ENCODE measurements at regions not wholly inside any gene's neighbourhood (a gene's known extent, or its start where the extent isn't known, plus 50 kb on each side); places are given as distances from the start of the nearest gene placed in this dataset.

- in situ Hi-C loops (cut with MboI; ENCODE audit: low pct_unique_long_range_greater_than_20kb, low sequenced_read_pairs, unreplicated experiment), result no loop called here
- DNase-seq (ENCODE audit: low spot score), result no peak
- no peak for TF ChIP-seq CTCF (IDR thresholded peaks at IDR 0.05; ENCODE audit: extremely low read depth, insufficient read depth, missing control alignments)
Observed at GRCh38 chr20:22823119-22823518, 212.0 kb upstream of the SSTR4 start.

GRCh38 chr20:22824077-22824476, 211.0 kb upstream of the SSTR4 start:
- in situ Hi-C loops (cut with MboI; ENCODE audit: low pct_unique_long_range_greater_than_20kb, low sequenced_read_pairs, unreplicated experiment), result no loop called here
- no peak for TF ChIP-seq CTCF (IDR thresholded peaks at IDR 0.05; ENCODE audit: extremely low read depth, insufficient read depth, missing control alignments)
- no peak for DNase-seq (ENCODE audit: low spot score)

- in situ Hi-C loops (cut with MboI; ENCODE audit: low pct_unique_long_range_greater_than_20kb, low sequenced_read_pairs, unreplicated experiment), result no loop called here
- DNase-seq (ENCODE audit: low spot score), result no peak
- no peak for TF ChIP-seq CTCF (IDR thresholded peaks at IDR 0.05; ENCODE audit: extremely low read depth, insufficient read depth, missing control alignments)
Observed at GRCh38 chr20:22825076-22825475, 210.0 kb upstream of the SSTR4 start.

GRCh38 chr20:22825546-22825945, 209.6 kb upstream of the SSTR4 start:
- in situ Hi-C loops (cut with MboI; ENCODE audit: low pct_unique_long_range_greater_than_20kb, low sequenced_read_pairs, unreplicated experiment), result no loop called here
- no peak for DNase-seq (ENCODE audit: low spot score)
- TF ChIP-seq CTCF (IDR thresholded peaks at IDR 0.05; ENCODE audit: extremely low read depth, insufficient read depth, missing control alignments), result no peak

- no peak for DNase-seq (ENCODE audit: low spot score)
- no peak for TF ChIP-seq CTCF (IDR thresholded peaks at IDR 0.05; ENCODE audit: extremely low read depth, insufficient read depth, missing control alignments)
- in situ Hi-C loops (cut with MboI; ENCODE audit: low pct_unique_long_range_greater_than_20kb, low sequenced_read_pairs, unreplicated experiment), result no loop called here
Observed at GRCh38 chr20:22826306-22827230, 208.5 kb upstream of the SSTR4 start.

GRCh38 chr20:22827916-22828315, 207.2 kb upstream of the SSTR4 start:
- DNase-seq (ENCODE audit: low spot score), result no peak
- no peak for TF ChIP-seq CTCF (IDR thresholded peaks at IDR 0.05; ENCODE audit: extremely low read depth, insufficient read depth, missing control alignments)
- in situ Hi-C loops (cut with MboI; ENCODE audit: low pct_unique_long_range_greater_than_20kb, low sequenced_read_pairs, unreplicated experiment), result no loop called here

Measured in GM13977 (cell line).